DND-41 (cell line): ENCODE measurements at regions not wholly inside any gene's neighbourhood (a gene's known extent, or its start where the extent isn't known, plus 50 kb on each side); places are given as distances from the start of the nearest gene placed in this dataset.

ENCODE experiments used
- ATAC-seq: fragments of 200-7000 bp; cut with Tn5 transposase; 3 replicates; pipeline ENCODE4 v1.9.1; 2021; ENCODE audit warnings: low read depth; ENCODE audit not compliant: insufficient read depth
- DNase-seq: peaks from one replicate; pipeline ENCODE4 v3.0.0-alpha.2; 2020
- H2AFZ ChIP-seq: 2 replicates; pipeline ENCODE4 v1.6.0; 2012; ENCODE audit warnings: low read depth, low read length
- H3K27ac ChIP-seq: 2 replicates; pipeline ENCODE4 v1.5.1; 2012; ENCODE audit warnings: low read length, inconsistent platforms
- H3K27me3 ChIP-seq: fragments of 200-600 bp; sonication (generic); 2 replicates; pipeline ENCODE4 v1.6.0; 2012; ENCODE audit warnings: low read length, mild to moderate bottlenecking, inconsistent platforms; ENCODE audit not compliant: insufficient read depth, poor library complexity
- H3K36me3 ChIP-seq: 2 replicates; pipeline ENCODE4 v1.5.1; 2012; ENCODE audit warnings: low read length, inconsistent platforms; ENCODE audit not compliant: insufficient read depth
- H3K4me1 ChIP-seq: 2 replicates; pipeline ENCODE4 v1.5.1; 2012; ENCODE audit warnings: mild to moderate bottlenecking, low read length; ENCODE audit not compliant: insufficient read depth
- H3K4me2 ChIP-seq: 2 replicates; pipeline ENCODE4 v1.6.0; 2012; ENCODE audit warnings: mild to moderate bottlenecking, moderate library complexity, low read length, inconsistent platforms; ENCODE audit not compliant: insufficient read depth
- H3K4me3 ChIP-seq, 2 experiments: fragments of 200-600 bp in 1 of 2; shearing (Covaris generic) in 1 of 2; 2 replicates each; pipeline ENCODE4 v1.5.1; 2012 to 2016; ENCODE audit warnings: inconsistent platforms in 2 of 2, low read length in 2 of 2, mild to moderate bottlenecking in 2 of 2, low read depth in 1 of 2, moderate library complexity in 1 of 2
- H3K79me2 ChIP-seq: 2 replicates; pipeline ENCODE4 v1.6.0; 2012; ENCODE audit warnings: low read length, inconsistent platforms; ENCODE audit not compliant: insufficient read depth
- H3K9ac ChIP-seq: 2 replicates; pipeline ENCODE4 v1.6.0; 2012; ENCODE audit warnings: low read depth, mild to moderate bottlenecking, inconsistent platforms, low read length, moderate library complexity
- H3K9me3 ChIP-seq: 2 replicates; pipeline ENCODE4 v1.5.1; 2012; ENCODE audit warnings: low read length, moderate library complexity, mild to moderate bottlenecking, inconsistent platforms; ENCODE audit not compliant: insufficient read depth, severe bottlenecking
- H4K20me1 ChIP-seq: 2 replicates; pipeline ENCODE4 v1.6.0; 2012; ENCODE audit warnings: low read length; ENCODE audit not compliant: insufficient read depth
- CTCF ChIP-seq: IDR thresholded peaks from 2 replicates; pipeline ENCODE4 v1.5.1; 2012; ENCODE audit warnings: borderline replicate concordance, low read length, moderate library complexity, mild to moderate bottlenecking; ENCODE audit not compliant: poor library complexity, severe bottlenecking; ENCODE audit errors: extremely low read depth
- EZH2 ChIP-seq: IDR thresholded peaks from 3 replicates; pipeline ENCODE4 v1.6.1; 2012; ENCODE audit warnings: borderline replicate concordance, low read depth, mild to moderate bottlenecking, moderate library complexity, low read length, inconsistent platforms; ENCODE audit not compliant: severe bottlenecking

- ATAC-seq (no peak), DNase-seq (no peak)
- Histone ChIP-seq H3K4me1 (no peaks in the 10 kb centered on the region), H3K9ac (no peak overlapping the region), H3K4me2 (no peak overlapping the region), H4K20me1 (no peaks in the 10 kb centered on the region), H3K4me3 (no peak overlapping the region), H3K36me3 (no peaks in the 10 kb centered on the region), H2AFZ (no peak overlapping the region), H3K27ac (no peak overlapping the region), H3K9me3 (no peaks in the 10 kb centered on the region), H3K27me3 (no peaks in the 10 kb centered on the region), H3K79me2 (no peaks in the 10 kb centered on the region)
- no peak for TF ChIP-seq CTCF
Measured at GRCh38 chr22:49365910-49366309, 461.8 kb downstream of the BRD1 start.

DNA sequence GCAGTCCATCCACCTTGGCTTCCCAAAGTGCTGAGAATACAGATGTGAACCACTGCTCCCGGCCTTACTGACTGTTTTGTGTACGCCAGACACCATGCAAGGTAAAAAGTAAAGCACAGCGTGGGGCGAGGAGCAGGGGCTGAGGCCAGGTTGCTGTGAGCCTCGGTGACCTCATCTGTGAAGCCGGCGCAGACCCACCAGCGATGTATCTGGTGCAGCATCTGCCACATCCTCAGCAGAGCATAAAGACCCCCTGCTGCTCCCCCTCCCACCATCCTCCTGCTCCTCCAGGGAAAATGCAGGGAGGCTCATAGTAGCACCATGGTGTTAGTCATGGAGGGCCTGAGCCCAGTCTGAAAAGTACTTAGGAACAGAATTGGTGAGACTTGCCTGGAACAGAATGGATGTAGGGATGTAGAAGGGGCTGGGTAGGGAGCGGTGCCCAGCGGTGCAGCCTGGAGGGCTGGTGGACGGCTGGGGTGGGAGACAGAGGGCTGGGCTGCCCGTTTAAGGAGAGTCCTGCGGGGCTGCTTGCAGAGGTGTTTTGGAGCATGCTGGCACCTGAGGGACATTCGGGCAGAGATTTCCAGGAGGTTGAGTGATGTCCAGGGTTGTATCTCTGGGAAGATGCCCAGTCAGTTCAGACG is 462.4 kb downstream of the BRD1 start:
- Histone ChIP-seq H3K9ac (no peak overlapping the region), H3K4me1 (no peaks in the 10 kb centered on the region), H3K79me2 (no peaks in the 10 kb centered on the region), H3K36me3 (no peaks in the 10 kb centered on the region), H3K27me3 (peaks cover 2% of the 10 kb centered on the region), H3K9me3 (no peaks in the 10 kb centered on the region), H3K27ac (no peak overlapping the region), H3K4me3 (no peak overlapping the region), H4K20me1 (no peaks in the 10 kb centered on the region), H3K4me2 (no peak overlapping the region), H2AFZ (no peak overlapping the region)
- no peak for TF ChIP-seq EZH2
- no peak for TF ChIP-seq CTCF
- DNase-seq (no peak), ATAC-seq (no peak)

- H2AFZ ChIP-seq: no peak overlapping the region
- TF ChIP-seq CTCF (no peak), EZH2 (no peak)
- H3K36me3 ChIP-seq: no peaks in the 10 kb centered on the region
- H3K9me3 ChIP-seq: no peaks in the 10 kb centered on the region
- H3K9ac ChIP-seq: no peak overlapping the region
- no peaks in the 10 kb centered on the region for H4K20me1 ChIP-seq
- DNase-seq: no peak
- no peaks in the 10 kb centered on the region for H3K4me1 ChIP-seq
- peaks cover 2% of the 10 kb centered on the region for H3K27me3 ChIP-seq
- no peak for ATAC-seq
- no peak overlapping the region for H3K27ac ChIP-seq
- H3K4me3 ChIP-seq: no peak overlapping the region
- no peak overlapping the region for H3K4me2 ChIP-seq
- H3K79me2 ChIP-seq: no peaks in the 10 kb centered on the region
Measured at GRCh38 chr22:49364398-49364797, 463.3 kb downstream of the BRD1 start.
